Neural cell (in vitro differentiated cells): ENCODE measurements at regions not wholly inside any gene's neighbourhood (a gene's known extent, or its start where the extent isn't known, plus 50 kb on each side); places are given as distances from the start of the nearest gene placed in this dataset.

Experiments used
- H2AFZ ChIP-seq: fragments of 200-600, 300-800 bp; sonication (generic), shearing (Covaris generic); 2 replicates; pipeline ENCODE4 v1.6.0; 2014; ENCODE audit warnings: low read depth, mild to moderate bottlenecking, antibody characterized with exemption, low read length, moderate library complexity
- H3F3A ChIP-seq: fragments of 200-600 bp; shearing (Covaris generic); 2 replicates; pipeline ENCODE4 v1.6.1; 2016; ENCODE audit warnings: mild to moderate bottlenecking, moderate library complexity, mixed read lengths, antibody characterized with exemption, low read length; ENCODE audit not compliant: insufficient read depth, poor library complexity, severe bottlenecking
- H3K27ac ChIP-seq: fragments of 200-600, 300-800 bp; sonication (generic), shearing (Covaris generic); 2 replicates; pipeline ENCODE4 v1.5.1; 2014; ENCODE audit warnings: mild to moderate bottlenecking, low read length, moderate library complexity
- H3K27me3 ChIP-seq: fragments of 300-800, 200-600 bp; sonication (generic), shearing (Covaris generic); 2 replicates; pipeline ENCODE4 v1.6.0; 2014; ENCODE audit warnings: mild to moderate bottlenecking, low read depth, low read length, moderate library complexity; ENCODE audit not compliant: insufficient read depth
- H3K36me3 ChIP-seq: fragments of 300-800, 200-600 bp; sonication (generic), shearing (Covaris generic); 2 replicates; pipeline ENCODE4 v1.5.1; 2014; ENCODE audit warnings: mild to moderate bottlenecking, antibody characterized with exemption, low read length, moderate library complexity; ENCODE audit not compliant: insufficient read depth
- H3K4me2 ChIP-seq: fragments of 300-800, 200-600 bp; sonication (generic), shearing (Covaris generic); 2 replicates; pipeline ENCODE4 v1.6.0; 2014; ENCODE audit warnings: mild to moderate bottlenecking, low read length
- H3K4me3 ChIP-seq: fragments of 300-800, 200-600 bp; sonication (generic), shearing (Covaris generic); 2 replicates; pipeline ENCODE4 v1.5.1; 2014; ENCODE audit warnings: mild to moderate bottlenecking, low read length, moderate library complexity
- H3K79me2 ChIP-seq: fragments of 200-600 bp; shearing (Covaris generic); replicated peaks from 2 replicates; pipeline ENCODE4 v1.6.0; 2014; ENCODE audit warnings: mild to moderate bottlenecking, low read length, moderate library complexity; ENCODE audit not compliant: insufficient read depth
- H3K9ac ChIP-seq: fragments of 300-800, 200-600 bp; sonication (generic), shearing (Covaris generic); 2 replicates; pipeline ENCODE4 v1.6.1; 2016; ENCODE audit warnings: mild to moderate bottlenecking, low read length, mixed read lengths
- H3K9me2 ChIP-seq: fragments of 200-600 bp; shearing (Covaris generic); 2 replicates; pipeline ENCODE4 v1.6.1; 2016; ENCODE audit warnings: mild to moderate bottlenecking, low read length, mixed read lengths; ENCODE audit not compliant: insufficient read depth
- H3K9me3 ChIP-seq: fragments of 200-600, 300-800 bp; sonication (generic), shearing (Covaris generic); 2 replicates; pipeline ENCODE4 v1.6.1; 2016; ENCODE audit warnings: mild to moderate bottlenecking, mixed run types, low read length, moderate library complexity, mixed read lengths
- H4K20me1 ChIP-seq: fragments of 200-600 bp; shearing (Covaris generic); 2 replicates; pipeline ENCODE4 v1.6.1; 2016; ENCODE audit warnings: mild to moderate bottlenecking, mixed run types; ENCODE audit not compliant: insufficient read depth
- CTCF ChIP-seq: fragments of 450-650 bp; IDR thresholded peaks from 2 replicates; pipeline ENCODE4 v1.5.1; 2014; ENCODE audit warnings: antibody characterized with exemption, mild to moderate bottlenecking, moderate library complexity; ENCODE audit not compliant: poor library complexity, severe bottlenecking
- EP300 ChIP-seq: fragments of 450-650 bp; conservative IDR thresholded peaks from 2 replicates; pipeline ENCODE4 v1.6.1; 2014; ENCODE audit warnings: antibody characterized with exemption, mild to moderate bottlenecking, moderate library complexity; ENCODE audit not compliant: poor library complexity, severe bottlenecking
- EZH2 ChIP-seq: fragments of 200-600, 300-800 bp; shearing (Covaris generic), sonication (generic); IDR thresholded peaks from 2 replicates; pipeline ENCODE4 v1.6.1; 2014; ENCODE audit warnings: antibody characterized with exemption, low read length, borderline replicate concordance, mild to moderate bottlenecking; ENCODE audit not compliant: insufficient read depth, poor library complexity, severe bottlenecking
- MXI1 ChIP-seq: fragments of 450-650 bp; conservative IDR thresholded peaks from 2 replicates; pipeline ENCODE4 v1.6.1; 2014; ENCODE audit warnings: antibody characterized with exemption, mild to moderate bottlenecking; ENCODE audit not compliant: poor library complexity, severe bottlenecking
- POLR2AphosphoS5 ChIP-seq: IDR thresholded peaks from 2 replicates; pipeline ENCODE4 v1.6.1; 2012
- RAD21 ChIP-seq: fragments of 450-650 bp; conservative IDR thresholded peaks from 2 replicates; pipeline ENCODE4 v1.6.1; 2014; ENCODE audit warnings: antibody characterized with exemption, mild to moderate bottlenecking, moderate library complexity
- REST ChIP-seq: IDR thresholded peaks from 2 replicates; pipeline ENCODE4 v1.6.1; 2012; ENCODE audit warnings: borderline replicate concordance
- SMC3 ChIP-seq: fragments of 450-650 bp; conservative IDR thresholded peaks from 2 replicates; pipeline ENCODE4 v1.6.1; 2014; ENCODE audit warnings: antibody characterized with exemption, mild to moderate bottlenecking, moderate library complexity; ENCODE audit not compliant: poor library complexity
- TAF1 ChIP-seq: IDR thresholded peaks from 2 replicates; pipeline ENCODE4 v1.6.1; 2012; ENCODE audit warnings: low read depth

GRCh38 chr20:48015141-48015910 lies 230.0 kb upstream of the SULF2 start:
- Histone ChIP-seq H3F3A (no peaks in the 10 kb centered on the region), H3K79me2 (no peaks in the 10 kb centered on the region), H3K27me3 (no peaks in the 10 kb centered on the region), H3K4me3 (no peak overlapping the region), H3K9ac (no peak overlapping the region), H3K9me2 (no peaks in the 10 kb centered on the region), H4K20me1 (no peaks in the 10 kb centered on the region), H2AFZ (no peak overlapping the region), H3K9me3 (peaks cover 4% of the 10 kb centered on the region), H3K4me2 (no peak overlapping the region), H3K27ac (no peak overlapping the region), H3K36me3 (no peaks in the 10 kb centered on the region)
- no peak for TF ChIP-seq CTCF
- TF ChIP-seq POLR2AphosphoS5: no peak
- no peak for TF ChIP-seq EZH2
- no peak for TF ChIP-seq RAD21
- no peak for TF ChIP-seq MXI1
- TF ChIP-seq REST: no peak
- TF ChIP-seq TAF1: no peak
- TF ChIP-seq EP300: no peak
- TF ChIP-seq SMC3: no peak

- Histone ChIP-seq H3K27ac (no peak overlapping the region), H3K9me3 (peaks cover 4% of the 10 kb centered on the region), H3K36me3 (no peaks in the 10 kb centered on the region), H3K4me2 (no peak overlapping the region), H2AFZ (no peak overlapping the region), H4K20me1 (no peaks in the 10 kb centered on the region), H3K79me2 (no peaks in the 10 kb centered on the region), H3K9me2 (no peaks in the 10 kb centered on the region), H3K9ac (no peak overlapping the region), H3K4me3 (no peak overlapping the region), H3K27me3 (no peaks in the 10 kb centered on the region), H3F3A (no peaks in the 10 kb centered on the region)
- TF ChIP-seq EP300 (no peak), RAD21 (no peak), CTCF (no peak), POLR2AphosphoS5 (no peak), REST (no peak)
Observed at GRCh38 chr20:48012401-48012974, 227.2 kb upstream of the SULF2 start.
